Fibroblast of the aortic adventitia (primary cell): ENCODE measurements at regions not wholly inside any gene's neighbourhood (a gene's known extent, or its start where the extent isn't known, plus 50 kb on each side); places are given as distances from the start of the nearest gene placed in this dataset.

Source experiments
- DNase-seq: peaks from one replicate; pipeline ENCODE4 v3.0.0-alpha.2; 2010; ENCODE audit warnings: low read depth
- H3K4me3 ChIP-seq: 2 replicates; pipeline ENCODE4 v1.5.1; 2011; ENCODE audit warnings: low read depth, mild to moderate bottlenecking, control low read depth, low read length, moderate library complexity
- TF ChIP-seq, protein P1 (sequence below): IDR thresholded peaks from 2 replicates; pipeline ENCODE4 v1.5.1; 2011; ENCODE audit warnings: mild to moderate bottlenecking, low read length, control low read depth, inconsistent platforms; ENCODE audit not compliant: insufficient read depth

GRCh38 chr1:234735916-234736315 is 125.9 kb upstream of the IRF2BP2 start:
- TF ChIP-seq, protein P1, sequence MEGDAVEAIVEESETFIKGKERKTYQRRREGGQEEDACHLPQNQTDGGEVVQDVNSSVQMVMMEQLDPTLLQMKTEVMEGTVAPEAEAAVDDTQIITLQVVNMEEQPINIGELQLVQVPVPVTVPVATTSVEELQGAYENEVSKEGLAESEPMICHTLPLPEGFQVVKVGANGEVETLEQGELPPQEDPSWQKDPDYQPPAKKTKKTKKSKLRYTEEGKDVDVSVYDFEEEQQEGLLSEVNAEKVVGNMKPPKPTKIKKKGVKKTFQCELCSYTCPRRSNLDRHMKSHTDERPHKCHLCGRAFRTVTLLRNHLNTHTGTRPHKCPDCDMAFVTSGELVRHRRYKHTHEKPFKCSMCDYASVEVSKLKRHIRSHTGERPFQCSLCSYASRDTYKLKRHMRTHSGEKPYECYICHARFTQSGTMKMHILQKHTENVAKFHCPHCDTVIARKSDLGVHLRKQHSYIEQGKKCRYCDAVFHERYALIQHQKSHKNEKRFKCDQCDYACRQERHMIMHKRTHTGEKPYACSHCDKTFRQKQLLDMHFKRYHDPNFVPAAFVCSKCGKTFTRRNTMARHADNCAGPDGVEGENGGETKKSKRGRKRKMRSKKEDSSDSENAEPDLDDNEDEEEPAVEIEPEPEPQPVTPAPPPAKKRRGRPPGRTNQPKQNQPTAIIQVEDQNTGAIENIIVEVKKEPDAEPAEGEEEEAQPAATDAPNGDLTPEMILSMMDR = no peak
- no peak for DNase-seq
- no peak overlapping the region for H3K4me3 ChIP-seq

DNA sequence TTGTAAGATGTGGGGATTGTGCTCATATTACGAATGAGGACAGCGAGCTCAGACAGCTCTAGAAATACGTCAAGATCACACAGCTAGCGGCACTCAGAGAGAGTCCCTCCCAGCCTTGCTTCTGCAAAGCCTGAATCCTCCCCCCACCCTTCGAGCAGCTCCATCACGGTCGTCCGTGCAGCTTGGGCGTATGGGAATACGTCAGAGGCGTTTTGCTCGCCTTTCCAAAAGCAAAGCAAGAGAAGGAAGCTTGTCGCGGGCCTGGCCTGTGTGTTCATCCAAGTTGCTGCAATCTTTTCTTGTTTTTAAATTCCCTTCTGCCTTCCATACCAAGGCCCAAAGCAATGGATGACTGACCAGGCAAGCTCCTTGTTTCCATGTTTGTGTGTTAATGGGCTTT is 125.5 kb upstream of the IRF2BP2 start:
- TF ChIP-seq, protein P1 = no peak
- H3K4me3 ChIP-seq = no peak overlapping the region
- no peak for DNase-seq

DNA sequence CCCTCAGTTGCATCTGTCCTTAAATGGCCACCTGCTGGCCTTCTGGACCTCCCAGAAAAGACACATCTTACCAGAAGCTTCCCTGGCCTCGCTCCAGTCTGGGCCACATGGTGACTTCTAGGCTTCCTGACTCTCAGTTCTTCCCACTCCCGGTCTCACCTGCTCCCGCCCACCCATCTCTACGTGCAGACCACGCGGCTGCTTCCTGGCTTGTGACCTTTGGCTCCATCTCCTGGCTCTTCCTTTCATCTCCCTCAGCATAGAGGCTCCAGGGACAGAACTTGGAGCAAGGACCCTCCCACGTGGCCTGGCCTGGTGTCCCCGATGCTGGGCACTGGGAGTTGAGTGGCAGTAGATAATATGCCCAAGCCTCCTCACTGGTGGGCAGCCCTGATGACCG is 124.9 kb upstream of the IRF2BP2 start:
- no peak for DNase-seq
- TF ChIP-seq, protein P1 = no peak
- no peak overlapping the region for H3K4me3 ChIP-seq

GRCh38 chr1:234734412-234734835 is 124.4 kb upstream of the IRF2BP2 start:
- TF ChIP-seq, protein P1 = no peak
- H3K4me3 ChIP-seq = no peak overlapping the region
- DNase-seq = no peak

- no peak for DNase-seq
- TF ChIP-seq, protein P1 = no peak
- H3K4me3 ChIP-seq = no peak overlapping the region
These were observed 123.4 kb upstream of the IRF2BP2 start for GRCh38 chr1:234733427-234733826.

- no peak overlapping the region for H3K4me3 ChIP-seq
- DNase-seq = no peak
- TF ChIP-seq, protein P1 = no peak
These were observed 122.9 kb upstream of the IRF2BP2 start for GRCh38 chr1:234732671-234733390.

DNA sequence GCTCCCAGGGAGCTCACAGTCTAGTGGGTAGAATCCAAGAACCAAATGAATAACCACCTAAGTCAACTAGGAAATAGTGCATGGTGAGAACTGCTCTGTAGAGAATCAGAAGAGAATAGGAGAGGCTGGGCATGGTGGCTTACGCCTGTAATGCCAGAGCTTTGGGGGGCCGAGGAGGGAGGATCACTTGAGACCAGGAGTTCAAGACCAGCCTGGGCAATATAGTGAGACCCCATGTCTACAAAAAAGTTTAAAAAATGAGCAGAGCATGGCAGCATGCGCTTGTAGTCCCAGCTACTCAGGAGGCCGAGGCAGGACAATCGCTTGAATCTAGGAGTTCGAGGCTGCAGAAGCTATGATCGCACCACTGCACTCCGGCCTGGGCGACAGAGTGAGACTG is 122.3 kb upstream of the IRF2BP2 start:
- no peak for DNase-seq
- TF ChIP-seq, protein P1 = no peak
- no peak overlapping the region for H3K4me3 ChIP-seq
